ENCODE measurements at regions not wholly inside any gene's neighbourhood (a gene's known extent, or its start where the extent isn't known, plus 50 kb on each side); places are given as distances from the start of the nearest gene placed in this dataset.

GRCh38 chr9:84107995-84108394 lies 127.4 kb downstream of the RMI1 start:
- WGBS, 2 donors (ENCODE audit: extremely low coverage in 2 of 2, insufficient read length in 2 of 2, insufficient replicate concordance in 1 of 2) = no CpG with 5 or more reads among the region's 1 CpG
- H3K27me3 ChIP-seq (ENCODE audit: control insufficient read depth in 3 of 3, insufficient read depth in 3 of 3, low read depth in 1 of 3, low read length in 3 of 3) = peaks cover 0 to 29% (median 2%) of the 10 kb centered on the region in 3 experiments
- no peak overlapping the region for H2AK5ac ChIP-seq (ENCODE audit: low read depth, low read length)
- H2BK12ac ChIP-seq (ENCODE audit: low read length) = no peak overlapping the region
- H3K4me2 ChIP-seq (ENCODE audit: insufficient read depth, low read length, poor library complexity, severe bottlenecking) = no peak overlapping the region
- no peak overlapping the region for H3K4me3 ChIP-seq (ENCODE audit: low read length in 2 of 2)
- DNase-seq (ENCODE audit: low spot score) = no peak
- H2AFZ ChIP-seq (ENCODE audit: low read length) = no peak overlapping the region
- H3K36me3 ChIP-seq (replicated peaks in 1 of 2; ENCODE audit: control insufficient read depth in 2 of 2, insufficient read depth in 2 of 2, low read length in 2 of 2) = no peaks in the 10 kb centered on the region
- H3K9me3 ChIP-seq (replicated peaks in 1 of 2; ENCODE audit: control insufficient read depth in 2 of 2, insufficient read depth in 1 of 2, low read depth in 1 of 2, low read length in 2 of 2) = no peaks in the 10 kb centered on the region
- H3K9ac ChIP-seq (ENCODE audit: low read depth, low read length, poor library complexity) = no peak overlapping the region
- no peak overlapping the region for H3K18ac ChIP-seq (ENCODE audit: low read length)
- H2BK15ac ChIP-seq (ENCODE audit: low read length) = no peak overlapping the region
- no peak overlapping the region for H3K4ac ChIP-seq (ENCODE audit: low read length)
- H2BK5ac ChIP-seq (ENCODE audit: low read length) = no peak overlapping the region
- H3K4me1 ChIP-seq (ENCODE audit: control insufficient read depth in 2 of 2, insufficient read depth in 1 of 2, low read depth in 1 of 2, low read length in 2 of 2) = no peaks in the 10 kb centered on the region
- H2BK120ac ChIP-seq (ENCODE audit: low read depth, low read length) = no peak overlapping the region
- H3K14ac ChIP-seq (ENCODE audit: low read length) = no peak overlapping the region
- no peak overlapping the region for H4K91ac ChIP-seq (ENCODE audit: low read depth, low read length, poor library complexity)
- H4K8ac ChIP-seq (ENCODE audit: low read depth, low read length) = no peak overlapping the region
- no peak overlapping the region for H3K23ac ChIP-seq (ENCODE audit: low read depth, low read length, poor library complexity)
- H3K79me1 ChIP-seq (ENCODE audit: low read depth, low read length) = no peaks in the 10 kb centered on the region
- H3K27ac ChIP-seq (replicated peaks; ENCODE audit: low read length) = no peak overlapping the region

- no peak overlapping the region for H3K4me2 ChIP-seq (ENCODE audit: insufficient read depth, low read length, poor library complexity, severe bottlenecking)
- DNase-seq (ENCODE audit: low spot score) = no peak
These were observed 131.1 kb downstream of the RMI1 start for GRCh38 chr9:84111726-84112125.

GRCh38 chr9:84121991-84122523 lies 141.5 kb downstream of the RMI1 start:
- Histone ChIP-seq H3K18ac (ENCODE audit: low read length) (no peak overlapping the region), H3K4me1 (ENCODE audit: control insufficient read depth in 2 of 2, insufficient read depth in 1 of 2, low read depth in 1 of 2, low read length in 2 of 2) (peaks cover 0 to 7% of the 10 kb centered on the region in 2 donors), H3K27ac (replicated peaks; ENCODE audit: low read length) (no peak overlapping the region), H2BK12ac (ENCODE audit: low read length) (no peak overlapping the region), H3K36me3 (replicated peaks in 1 of 2; ENCODE audit: control insufficient read depth in 2 of 2, insufficient read depth in 2 of 2, low read length in 2 of 2) (no peaks in the 10 kb centered on the region), H3K23ac (ENCODE audit: low read depth, low read length, poor library complexity) (no peak overlapping the region), H3K4ac (ENCODE audit: low read length) (no peak overlapping the region), H3K27me3 (ENCODE audit: control insufficient read depth in 3 of 3, insufficient read depth in 3 of 3, low read depth in 1 of 3, low read length in 3 of 3) (no peaks in the 10 kb centered on the region), H4K8ac (ENCODE audit: low read depth, low read length) (no peak overlapping the region), H4K91ac (ENCODE audit: low read depth, low read length, poor library complexity) (no peak overlapping the region), H3K9me3 (replicated peaks in 1 of 2; ENCODE audit: control insufficient read depth in 2 of 2, insufficient read depth in 1 of 2, low read depth in 1 of 2, low read length in 2 of 2) (no peaks in the 10 kb centered on the region), H3K14ac (ENCODE audit: low read length) (no peak overlapping the region), H2BK120ac (ENCODE audit: low read depth, low read length) (no peak overlapping the region), H2BK5ac (ENCODE audit: low read length) (no peak overlapping the region), H2AFZ (ENCODE audit: low read length) (no peak overlapping the region), H2BK15ac (ENCODE audit: low read length) (no peak overlapping the region), H3K4me3 (ENCODE audit: low read length in 2 of 2) (no peak overlapping the region), H3K4me2 (ENCODE audit: insufficient read depth, low read length, poor library complexity, severe bottlenecking) (no peak overlapping the region), H2AK5ac (ENCODE audit: low read depth, low read length) (no peak overlapping the region), H3K9ac (ENCODE audit: low read depth, low read length, poor library complexity) (no peak overlapping the region), H3K79me1 (ENCODE audit: low read depth, low read length) (no peaks in the 10 kb centered on the region)
- DNase-seq (ENCODE audit: low spot score) = no peak
- no CpG with 5 or more reads among the region's 1 CpG for WGBS, 2 donors (ENCODE audit: extremely low coverage in 2 of 2, insufficient read length in 2 of 2, insufficient replicate concordance in 1 of 2)

More at GRCh38 chr9:84111726-84112125, 131.1 kb downstream of the RMI1 start:
- Histone ChIP-seq H3K23ac (ENCODE audit: low read depth, low read length, poor library complexity) (no peak overlapping the region), H2BK12ac (ENCODE audit: low read length) (no peak overlapping the region), H3K9ac (ENCODE audit: low read depth, low read length, poor library complexity) (no peak overlapping the region), H3K4me3 (ENCODE audit: low read length in 2 of 2) (no peak overlapping the region), H3K4ac (ENCODE audit: low read length) (no peak overlapping the region), H2BK15ac (ENCODE audit: low read length) (no peak overlapping the region), H3K27ac (replicated peaks; ENCODE audit: low read length) (no peak overlapping the region), H4K8ac (ENCODE audit: low read depth, low read length) (no peak overlapping the region), H3K27me3 (ENCODE audit: control insufficient read depth in 3 of 3, insufficient read depth in 3 of 3, low read depth in 1 of 3, low read length in 3 of 3) (peaks cover 0 to 12% (median 0%) of the 10 kb centered on the region in 3 experiments), H3K79me1 (ENCODE audit: low read depth, low read length) (no peaks in the 10 kb centered on the region), H3K36me3 (replicated peaks in 1 of 2; ENCODE audit: control insufficient read depth in 2 of 2, insufficient read depth in 2 of 2, low read length in 2 of 2) (no peaks in the 10 kb centered on the region), H2BK120ac (ENCODE audit: low read depth, low read length) (no peak overlapping the region), H3K18ac (ENCODE audit: low read length) (no peak overlapping the region), H3K4me1 (ENCODE audit: control insufficient read depth in 2 of 2, insufficient read depth in 1 of 2, low read depth in 1 of 2, low read length in 2 of 2) (no peaks in the 10 kb centered on the region), H3K14ac (ENCODE audit: low read length) (no peak overlapping the region), H2AFZ (ENCODE audit: low read length) (no peak overlapping the region), H2BK5ac (ENCODE audit: low read length) (no peak overlapping the region), H4K91ac (ENCODE audit: low read depth, low read length, poor library complexity) (no peak overlapping the region), H2AK5ac (ENCODE audit: low read depth, low read length) (no peak overlapping the region), H3K9me3 (replicated peaks in 1 of 2; ENCODE audit: control insufficient read depth in 2 of 2, insufficient read depth in 1 of 2, low read depth in 1 of 2, low read length in 2 of 2) (no peaks in the 10 kb centered on the region)
- WGBS, 2 donors (ENCODE audit: extremely low coverage in 2 of 2, insufficient read length in 2 of 2, insufficient replicate concordance in 1 of 2) = no CpG with 5 or more reads among the region's 3 CpGs

- H2BK5ac ChIP-seq (ENCODE audit: low read length) = no peak overlapping the region
- H3K4me1 ChIP-seq (ENCODE audit: control insufficient read depth in 2 of 2, insufficient read depth in 1 of 2, low read depth in 1 of 2, low read length in 2 of 2) = peaks cover 0 to 7% of the 10 kb centered on the region in 2 donors
- no peak overlapping the region for H2BK15ac ChIP-seq (ENCODE audit: low read length)
- no peak overlapping the region for H3K4ac ChIP-seq (ENCODE audit: low read length)
- H3K27me3 ChIP-seq (ENCODE audit: control insufficient read depth in 3 of 3, insufficient read depth in 3 of 3, low read depth in 1 of 3, low read length in 3 of 3) = no peaks in the 10 kb centered on the region
- no peak overlapping the region for H3K4me2 ChIP-seq (ENCODE audit: insufficient read depth, low read length, poor library complexity, severe bottlenecking)
- no peak overlapping the region for H2BK12ac ChIP-seq (ENCODE audit: low read length)
- no peak overlapping the region for H3K23ac ChIP-seq (ENCODE audit: low read depth, low read length, poor library complexity)
- no peak overlapping the region for H2BK120ac ChIP-seq (ENCODE audit: low read depth, low read length)
- no peaks in the 10 kb centered on the region for H3K9me3 ChIP-seq (replicated peaks in 1 of 2; ENCODE audit: control insufficient read depth in 2 of 2, insufficient read depth in 1 of 2, low read depth in 1 of 2, low read length in 2 of 2)
- H3K27ac ChIP-seq (replicated peaks; ENCODE audit: low read length) = no peak overlapping the region
- H2AK5ac ChIP-seq (ENCODE audit: low read depth, low read length) = no peak overlapping the region
- no peak overlapping the region for H2AFZ ChIP-seq (ENCODE audit: low read length)
- DNase-seq (ENCODE audit: low spot score) = no peak
- H4K91ac ChIP-seq (ENCODE audit: low read depth, low read length, poor library complexity) = no peak overlapping the region
- no peak overlapping the region for H3K18ac ChIP-seq (ENCODE audit: low read length)
- no peaks in the 10 kb centered on the region for H3K36me3 ChIP-seq (replicated peaks in 1 of 2; ENCODE audit: control insufficient read depth in 2 of 2, insufficient read depth in 2 of 2, low read length in 2 of 2)
- no peak overlapping the region for H3K9ac ChIP-seq (ENCODE audit: low read depth, low read length, poor library complexity)
- H4K8ac ChIP-seq (ENCODE audit: low read depth, low read length) = no peak overlapping the region
- H3K14ac ChIP-seq (ENCODE audit: low read length) = no peak overlapping the region
- no peak overlapping the region for H3K4me3 ChIP-seq (ENCODE audit: low read length in 2 of 2)
- no peaks in the 10 kb centered on the region for H3K79me1 ChIP-seq (ENCODE audit: low read depth, low read length)
- no CpG with 5 or more reads among the region's 1 CpG for WGBS, 2 donors (ENCODE audit: extremely low coverage in 2 of 2, insufficient read length in 2 of 2, insufficient replicate concordance in 1 of 2)
These were observed 142.0 kb downstream of the RMI1 start for GRCh38 chr9:84122572-84122971.
